OCI-LY1 (cell line): ENCODE measurements at regions not wholly inside any gene's neighbourhood (a gene's known extent, or its start where the extent isn't known, plus 50 kb on each side); places are given as distances from the start of the nearest gene placed in this dataset.
"Not testable (repeated sequence)": the region's sequence is repeated elsewhere in the genome, so short reads cannot be mapped to it uniquely, and the experiment has no call there.

Experiments used
- H2AFZ ChIP-seq: fragments of 200-600 bp; sonication (generic), shearing (Covaris generic); 2 replicates; pipeline ENCODE4 v1.6.0; 2014; ENCODE audit warnings: antibody characterized with exemption, mild to moderate bottlenecking, low read length
- H3F3A ChIP-seq: fragments of 200-600 bp; sonication (generic), shearing (Covaris generic); 2 replicates; pipeline ENCODE4 v1.6.0; 2014; ENCODE audit warnings: mild to moderate bottlenecking, antibody characterized with exemption, low read length, moderate library complexity; ENCODE audit not compliant: insufficient read depth
- H3K27ac ChIP-seq: fragments of 200-600 bp; sonication (generic); 2 replicates; pipeline ENCODE4 v1.5.1; 2014; ENCODE audit warnings: low read length, mixed run types, mild to moderate bottlenecking, low read depth; ENCODE audit not compliant: poor library complexity, severe bottlenecking
- H3K27me3 ChIP-seq: fragments of 200-600 bp; sonication (generic); 2 replicates; pipeline ENCODE4 v1.6.0; 2014; ENCODE audit warnings: antibody characterized with exemption, mild to moderate bottlenecking, low read length, moderate library complexity; ENCODE audit not compliant: insufficient read depth
- H3K36me3 ChIP-seq: fragments of 200-600 bp; sonication (generic); 2 replicates; pipeline ENCODE4 v1.6.1; 2014; ENCODE audit warnings: mild to moderate bottlenecking, antibody characterized with exemption, low read length, moderate library complexity, mixed read lengths; ENCODE audit not compliant: insufficient read depth
- H3K4me1 ChIP-seq: fragments of 200-600 bp; sonication (generic); 2 replicates; pipeline ENCODE4 v1.5.1; 2014; ENCODE audit warnings: mild to moderate bottlenecking, low read length, moderate library complexity; ENCODE audit not compliant: insufficient read depth, severe bottlenecking
- H3K4me2 ChIP-seq: fragments of 200-600 bp; sonication (generic), shearing (Covaris generic); 2 replicates; pipeline ENCODE4 v1.6.1; 2014; ENCODE audit warnings: low read length
- H3K4me3 ChIP-seq: fragments of 200-600 bp; sonication (generic); 2 replicates; pipeline ENCODE4 v1.5.1; 2014; ENCODE audit warnings: low read length, low read depth, mild to moderate bottlenecking, mixed read lengths; ENCODE audit not compliant: poor library complexity, severe bottlenecking
- H3K79me2 ChIP-seq: fragments of 200-600 bp; shearing (Covaris generic); 2 replicates; pipeline ENCODE4 v1.6.1; 2016; ENCODE audit warnings: mixed run types, low read length, mixed read lengths; ENCODE audit not compliant: insufficient read depth
- H3K9ac ChIP-seq: fragments of 200-600 bp; sonication (generic), shearing (Covaris generic); 2 replicates; pipeline ENCODE4 v1.6.1; 2014; ENCODE audit warnings: mild to moderate bottlenecking, low read length, mixed read lengths
- H3K9me2 ChIP-seq: fragments of 200-600 bp; sonication (generic), shearing (Covaris generic); 2 replicates; pipeline ENCODE4 v1.6.1; 2014; ENCODE audit warnings: low read depth, mild to moderate bottlenecking, low read length, mixed read lengths
- H3K9me3 ChIP-seq: fragments of 200-600 bp; shearing (Covaris generic); 2 replicates; pipeline ENCODE4 v1.6.1; 2014; ENCODE audit warnings: low read length, mixed read lengths
- H4K20me1 ChIP-seq: fragments of 200-600 bp; sonication (generic), shearing (Covaris generic); 2 replicates; pipeline ENCODE4 v1.6.0; 2016; ENCODE audit warnings: mild to moderate bottlenecking, low read length; ENCODE audit not compliant: insufficient read depth
- EZH2 ChIP-seq: fragments of 200-600 bp; sonication (generic), shearing (Covaris generic); IDR thresholded peaks from 2 replicates; pipeline ENCODE4 v1.8.0; 2017; ENCODE audit warnings: borderline replicate concordance, mixed run types, mild to moderate bottlenecking, antibody characterized with exemption, low read length, moderate library complexity, mixed read lengths
- TF ChIP-seq, protein P1 (sequence below): fragments of 200-600 bp; sonication (generic), shearing (Covaris generic); IDR thresholded peaks from 2 replicates; pipeline ENCODE4 v1.5.1; 2017; ENCODE audit warnings: mild to moderate bottlenecking, antibody characterized with exemption, low read length, moderate library complexity, mixed read lengths

DNA sequence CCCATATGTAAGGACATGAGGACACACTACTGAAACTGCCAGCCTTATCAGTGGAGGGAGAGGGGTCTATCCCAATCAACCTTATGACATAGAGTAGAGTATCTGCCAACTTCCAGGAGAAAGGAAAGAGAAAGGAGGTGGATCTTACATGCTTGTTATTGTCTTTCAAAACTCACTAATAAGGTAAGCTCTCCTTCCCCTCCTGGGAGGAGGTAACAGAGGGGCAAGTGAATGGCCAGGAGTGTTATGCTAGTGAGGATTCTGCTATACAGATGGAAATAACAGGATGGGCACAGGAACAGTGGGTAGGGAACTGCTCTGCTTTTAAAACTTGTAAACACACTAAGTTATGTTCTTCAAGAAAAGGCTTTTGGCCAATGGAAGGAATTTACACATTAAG, 1020.1 kb downstream of the TDRD15 start:
- H3F3A ChIP-seq, result no peaks in the 10 kb centered on the region
- no peak overlapping the region for H2AFZ ChIP-seq
- no peak overlapping the region for H3K4me2 ChIP-seq
- no peaks in the 10 kb centered on the region; the same call in 1 of the 2 replicates for H3K9me3 ChIP-seq
- H3K4me3 ChIP-seq, result no peak overlapping the region
- no peaks in the 10 kb centered on the region for H3K79me2 ChIP-seq
- no peaks in the 10 kb centered on the region for H3K36me3 ChIP-seq
- TF ChIP-seq EZH2, result no peak
- TF ChIP-seq, protein P1, sequence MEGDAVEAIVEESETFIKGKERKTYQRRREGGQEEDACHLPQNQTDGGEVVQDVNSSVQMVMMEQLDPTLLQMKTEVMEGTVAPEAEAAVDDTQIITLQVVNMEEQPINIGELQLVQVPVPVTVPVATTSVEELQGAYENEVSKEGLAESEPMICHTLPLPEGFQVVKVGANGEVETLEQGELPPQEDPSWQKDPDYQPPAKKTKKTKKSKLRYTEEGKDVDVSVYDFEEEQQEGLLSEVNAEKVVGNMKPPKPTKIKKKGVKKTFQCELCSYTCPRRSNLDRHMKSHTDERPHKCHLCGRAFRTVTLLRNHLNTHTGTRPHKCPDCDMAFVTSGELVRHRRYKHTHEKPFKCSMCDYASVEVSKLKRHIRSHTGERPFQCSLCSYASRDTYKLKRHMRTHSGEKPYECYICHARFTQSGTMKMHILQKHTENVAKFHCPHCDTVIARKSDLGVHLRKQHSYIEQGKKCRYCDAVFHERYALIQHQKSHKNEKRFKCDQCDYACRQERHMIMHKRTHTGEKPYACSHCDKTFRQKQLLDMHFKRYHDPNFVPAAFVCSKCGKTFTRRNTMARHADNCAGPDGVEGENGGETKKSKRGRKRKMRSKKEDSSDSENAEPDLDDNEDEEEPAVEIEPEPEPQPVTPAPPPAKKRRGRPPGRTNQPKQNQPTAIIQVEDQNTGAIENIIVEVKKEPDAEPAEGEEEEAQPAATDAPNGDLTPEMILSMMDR, result no peak
- no peak overlapping the region for H3K27ac ChIP-seq
- H3K4me1 ChIP-seq, result no peaks in the 10 kb centered on the region
- H4K20me1 ChIP-seq, result no peaks in the 10 kb centered on the region
- H3K9ac ChIP-seq, result no peak overlapping the region
- no peaks in the 10 kb centered on the region for H3K9me2 ChIP-seq
- H3K27me3 ChIP-seq, result no peaks in the 10 kb centered on the region

DNA sequence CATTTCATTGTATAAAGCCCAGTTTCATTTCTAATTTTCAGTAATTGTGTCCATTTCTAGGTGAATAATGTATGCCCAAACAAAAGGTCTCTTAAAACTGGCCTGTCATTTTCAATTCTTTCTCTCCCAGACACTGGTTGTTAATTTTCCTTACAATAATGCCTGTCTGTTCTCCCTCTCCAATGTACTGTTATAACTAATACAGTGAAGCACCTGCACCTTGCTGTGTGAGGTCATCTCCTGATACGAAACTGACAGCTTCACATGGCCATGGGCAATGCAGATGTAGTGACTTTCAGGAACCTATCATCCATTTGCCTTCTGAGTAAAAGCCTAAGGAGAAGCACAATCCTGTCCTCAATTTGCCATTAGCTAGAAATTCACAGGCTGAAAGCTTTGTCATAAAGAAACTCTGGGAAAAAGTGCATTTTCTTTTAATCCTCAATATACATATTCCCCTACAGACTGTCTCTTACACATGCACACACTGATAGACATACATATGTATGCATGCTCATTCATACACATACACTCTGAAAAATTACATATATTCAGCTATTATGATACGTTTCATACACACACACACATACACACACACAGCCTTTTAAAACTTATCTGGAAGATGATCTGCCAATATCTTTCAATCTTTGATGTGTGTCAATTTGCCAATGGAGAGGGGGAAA, 1030.3 kb downstream of the TDRD15 start:
- Histone ChIP-seq H4K20me1 (no peaks in the 10 kb centered on the region), H3K9ac (no peak overlapping the region), H3K27me3 (no peaks in the 10 kb centered on the region), H3K4me3 (no peak overlapping the region), H3K79me2 (no peaks in the 10 kb centered on the region), H3K4me2 (no peak overlapping the region), H3K27ac (no peak overlapping the region), H3F3A (no peaks in the 10 kb centered on the region), H3K9me2 (no peaks in the 10 kb centered on the region), H3K9me3 (no peaks in the 10 kb centered on the region), H3K36me3 (no peaks in the 10 kb centered on the region), H2AFZ (no peak overlapping the region), H3K4me1 (no peaks in the 10 kb centered on the region)
- TF ChIP-seq, protein P1, result no peak

DNA sequence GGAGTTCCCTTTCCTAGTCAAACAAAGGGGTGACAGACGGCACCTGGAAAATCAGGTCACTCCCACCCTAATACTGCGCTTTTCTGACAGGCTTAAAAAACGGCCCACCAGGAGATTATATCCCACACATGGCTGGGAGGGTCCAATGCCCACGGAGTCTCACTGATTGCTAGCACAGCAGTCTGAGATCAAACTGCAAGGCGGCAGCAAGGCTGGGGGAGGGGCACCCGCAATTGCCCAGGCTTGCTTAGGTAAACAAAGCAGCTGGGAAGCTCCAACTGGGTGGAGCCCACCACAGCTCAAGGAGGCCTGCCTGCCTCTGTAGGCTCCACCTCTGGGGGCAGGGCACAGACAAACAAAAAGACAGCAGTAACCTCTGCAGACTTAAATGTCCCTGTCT, 1032.9 kb downstream of the TDRD15 start:
- H3K27ac ChIP-seq, H3F3A ChIP-seq, H4K20me1 ChIP-seq, H3K4me1 ChIP-seq, H2AFZ ChIP-seq, H3K9me3 ChIP-seq, H3K79me2 ChIP-seq, H3K9ac ChIP-seq, H3K9me2 ChIP-seq, H3K4me3 ChIP-seq, H3K27me3 ChIP-seq, H3K36me3 ChIP-seq, H3K4me2 ChIP-seq: not testable (repeated sequence)

DNA sequence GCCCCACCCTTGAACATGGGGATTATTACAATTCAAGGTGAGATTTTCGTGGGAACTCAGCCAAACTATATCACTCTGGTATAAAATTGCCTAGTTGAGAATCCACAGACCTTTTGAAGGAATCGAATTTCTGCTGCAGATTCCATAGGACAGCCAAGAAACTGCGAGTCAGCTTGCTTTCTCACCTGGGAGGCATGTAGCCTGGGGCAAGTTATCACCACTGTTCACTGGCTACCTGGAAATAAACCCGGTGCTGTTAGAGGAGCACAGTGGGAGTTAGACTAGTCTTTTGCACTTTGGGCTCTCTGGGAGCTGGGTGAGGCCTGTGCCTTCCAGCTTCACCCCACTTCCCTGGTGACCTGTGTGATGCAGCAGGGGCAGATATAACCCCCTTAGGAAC, 1043.5 kb downstream of the TDRD15 start:
- no peaks in the 10 kb centered on the region for H3K4me1 ChIP-seq
- H3K9me3 ChIP-seq, result no peaks in the 10 kb centered on the region
- no peaks in the 10 kb centered on the region for H3K27me3 ChIP-seq
- no peaks in the 10 kb centered on the region for H3K79me2 ChIP-seq
- no peaks in the 10 kb centered on the region for H3K36me3 ChIP-seq
- no peak overlapping the region for H3K9ac ChIP-seq
- TF ChIP-seq EZH2, result no peak
- TF ChIP-seq, protein P1, result no peak
- H3K4me2 ChIP-seq, result no peak overlapping the region
- H3K27ac ChIP-seq, result no peak overlapping the region
- H3K9me2 ChIP-seq, result no peaks in the 10 kb centered on the region
- no peaks in the 10 kb centered on the region for H3F3A ChIP-seq
- H2AFZ ChIP-seq, result no peak overlapping the region
- H4K20me1 ChIP-seq, result no peaks in the 10 kb centered on the region
- no peak overlapping the region for H3K4me3 ChIP-seq
